ENCODE measurements at regions not wholly inside any gene's neighbourhood (a gene's known extent, or its start where the extent isn't known, plus 50 kb on each side); places are given as distances from the start of the nearest gene placed in this dataset.
A peak's percentile ranks its signal among the peaks of the same experiment; 100 is the strongest.

GRCh38 chr2:5914811-5915611 is 222.8 kb downstream of the SOX11 start:
- H3K4me3 ChIP-seq (ENCODE audit: low read depth, low read length): no peak overlapping the region
- TF ChIP-seq MAX (IDR thresholded peaks at IDR 0.05; ENCODE audit: low read depth, low read length): no peak
- TF ChIP-seq POLR2A (IDR thresholded peaks at IDR 0.05; ENCODE audit: extremely low read depth, insufficient read length): no peak
- TF ChIP-seq CTCF (IDR thresholded peaks at IDR 0.05; ENCODE audit: low read depth, low read length): no peak
- no peak for TF ChIP-seq MYC (IDR thresholded peaks at IDR 0.05; ENCODE audit: low read depth, low read length)
- DNase-seq (ENCODE audit: low read depth): no peak

- TF ChIP-seq MYC (IDR thresholded peaks at IDR 0.05; ENCODE audit: low read depth, low read length): no peak
- TF ChIP-seq CTCF (IDR thresholded peaks at IDR 0.05; ENCODE audit: low read depth, low read length): peak; percentile 76
- peak; percentile 48 for DNase-seq (ENCODE audit: low read depth)
- H3K4me3 ChIP-seq (ENCODE audit: low read depth, low read length): no peak overlapping the region
Measured at GRCh38 chr2:5915881-5916310, 223.7 kb downstream of the SOX11 start.

- no peak for TF ChIP-seq POLR2A (IDR thresholded peaks at IDR 0.05; ENCODE audit: extremely low read depth, insufficient read length)
- no peak for TF ChIP-seq CTCF (IDR thresholded peaks at IDR 0.05; ENCODE audit: low read depth, low read length)
- no peak for TF ChIP-seq MYC (IDR thresholded peaks at IDR 0.05; ENCODE audit: low read depth, low read length)
- TF ChIP-seq MAX (IDR thresholded peaks at IDR 0.05; ENCODE audit: low read depth, low read length): no peak
- no peak for DNase-seq (ENCODE audit: low read depth)
- no peak overlapping the region for H3K4me3 ChIP-seq (ENCODE audit: low read depth, low read length)
Measured at GRCh38 chr2:5921081-5921642, 229.0 kb downstream of the SOX11 start.

GRCh38 chr2:5923957-5924945 is 232.1 kb downstream of the SOX11 start:
- no peak overlapping the region for H3K4me3 ChIP-seq (ENCODE audit: low read depth, low read length)
- no peak for DNase-seq (ENCODE audit: low read depth)
- no peak for TF ChIP-seq MYC (IDR thresholded peaks at IDR 0.05; ENCODE audit: low read depth, low read length)
- no peak for TF ChIP-seq MAX (IDR thresholded peaks at IDR 0.05; ENCODE audit: low read depth, low read length)
- no peak for TF ChIP-seq POLR2A (IDR thresholded peaks at IDR 0.05; ENCODE audit: extremely low read depth, insufficient read length)
- no peak for TF ChIP-seq CTCF (IDR thresholded peaks at IDR 0.05; ENCODE audit: low read depth, low read length)

- no peak for TF ChIP-seq POLR2A (IDR thresholded peaks at IDR 0.05; ENCODE audit: extremely low read depth, insufficient read length)
- TF ChIP-seq CTCF (IDR thresholded peaks at IDR 0.05; ENCODE audit: low read depth, low read length): no peak
- TF ChIP-seq MAX (IDR thresholded peaks at IDR 0.05; ENCODE audit: low read depth, low read length): no peak
- TF ChIP-seq MYC (IDR thresholded peaks at IDR 0.05; ENCODE audit: low read depth, low read length): no peak
- no peak for DNase-seq (ENCODE audit: low read depth)
- H3K4me3 ChIP-seq (ENCODE audit: low read depth, low read length): no peak overlapping the region
Measured at GRCh38 chr2:5925604-5926003, 233.4 kb downstream of the SOX11 start.
